ENCODE measurements at regions not wholly inside any gene's neighbourhood (a gene's known extent, or its start where the extent isn't known, plus 50 kb on each side); places are given as distances from the start of the nearest gene placed in this dataset.

DNA sequence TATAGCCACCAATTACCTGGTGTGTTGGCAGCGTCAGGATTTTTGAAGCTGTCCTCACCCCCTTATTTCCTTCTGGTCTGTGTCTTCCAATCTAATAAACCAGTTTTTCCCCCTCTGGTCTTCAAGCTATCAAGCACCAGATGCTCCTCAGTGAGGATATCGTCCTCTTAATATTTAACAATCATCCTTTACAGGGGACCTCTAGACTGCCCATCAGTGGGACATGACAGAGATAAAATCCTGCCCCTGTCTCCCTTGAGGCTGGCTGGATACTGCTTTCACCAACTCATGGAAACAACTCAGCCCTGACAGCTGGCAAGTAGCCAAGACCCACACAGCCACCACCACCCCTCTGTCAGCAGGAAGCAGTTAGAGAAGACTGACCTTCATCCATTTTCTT, 421.0 kb upstream of the API5 start:
- H3K4me3 ChIP-seq: no peak overlapping the region
- no peak for DNase-seq (ENCODE audit: low spot score in 2 of 2)
- H3K4me1 ChIP-seq: no peaks in the 10 kb centered on the region
- no peaks in the 10 kb centered on the region for H3K27me3 ChIP-seq
- intact Hi-C loops (cut with DNase I; ENCODE audit: low total_unique reads): no loop called here
- no peaks in the 10 kb centered on the region for H3K36me3 ChIP-seq
- no peak for TF ChIP-seq POLR2A (IDR thresholded peaks at IDR 0.05)
- no peak for TF ChIP-seq POLR2AphosphoS5 (IDR thresholded peaks at IDR 0.05)
- TF ChIP-seq, protein P1, sequence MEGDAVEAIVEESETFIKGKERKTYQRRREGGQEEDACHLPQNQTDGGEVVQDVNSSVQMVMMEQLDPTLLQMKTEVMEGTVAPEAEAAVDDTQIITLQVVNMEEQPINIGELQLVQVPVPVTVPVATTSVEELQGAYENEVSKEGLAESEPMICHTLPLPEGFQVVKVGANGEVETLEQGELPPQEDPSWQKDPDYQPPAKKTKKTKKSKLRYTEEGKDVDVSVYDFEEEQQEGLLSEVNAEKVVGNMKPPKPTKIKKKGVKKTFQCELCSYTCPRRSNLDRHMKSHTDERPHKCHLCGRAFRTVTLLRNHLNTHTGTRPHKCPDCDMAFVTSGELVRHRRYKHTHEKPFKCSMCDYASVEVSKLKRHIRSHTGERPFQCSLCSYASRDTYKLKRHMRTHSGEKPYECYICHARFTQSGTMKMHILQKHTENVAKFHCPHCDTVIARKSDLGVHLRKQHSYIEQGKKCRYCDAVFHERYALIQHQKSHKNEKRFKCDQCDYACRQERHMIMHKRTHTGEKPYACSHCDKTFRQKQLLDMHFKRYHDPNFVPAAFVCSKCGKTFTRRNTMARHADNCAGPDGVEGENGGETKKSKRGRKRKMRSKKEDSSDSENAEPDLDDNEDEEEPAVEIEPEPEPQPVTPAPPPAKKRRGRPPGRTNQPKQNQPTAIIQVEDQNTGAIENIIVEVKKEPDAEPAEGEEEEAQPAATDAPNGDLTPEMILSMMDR (IDR thresholded peaks at IDR 0.05): no peak
- H3K9me3 ChIP-seq: no peaks in the 10 kb centered on the region
- H3K27ac ChIP-seq: no peak overlapping the region

DNA sequence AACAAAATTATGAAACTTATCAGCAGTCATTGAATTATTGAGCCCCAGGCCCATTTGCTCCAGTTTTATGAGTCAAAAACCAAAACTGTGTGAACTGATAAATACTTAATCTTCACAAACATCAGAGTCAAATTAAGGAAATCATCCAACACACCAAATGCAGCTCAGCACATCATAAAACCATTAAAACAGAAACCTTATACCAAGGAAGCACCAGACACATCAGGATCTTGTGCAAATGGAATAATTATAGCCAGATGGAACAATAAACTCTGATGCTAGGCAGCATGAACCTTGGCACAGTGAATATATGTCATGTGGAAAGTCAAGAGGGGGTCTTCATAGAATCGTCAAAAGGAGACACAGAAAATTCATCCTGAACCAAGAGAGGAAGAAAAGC, 410.7 kb upstream of the API5 start:
- Histone ChIP-seq H3K27me3 (no peaks in the 10 kb centered on the region), H3K9me3 (no peaks in the 10 kb centered on the region), H3K36me3 (no peaks in the 10 kb centered on the region), H3K4me1 (no peaks in the 10 kb centered on the region), H3K4me3 (no peak overlapping the region), H3K27ac (no peak overlapping the region)
- intact Hi-C loops (cut with DNase I; ENCODE audit: low total_unique reads): no loop called here
- no peak for DNase-seq (ENCODE audit: low spot score in 2 of 2)
- TF ChIP-seq, protein P1 (IDR thresholded peaks at IDR 0.05): no peak
- no peak for TF ChIP-seq POLR2AphosphoS5 (IDR thresholded peaks at IDR 0.05)

DNA sequence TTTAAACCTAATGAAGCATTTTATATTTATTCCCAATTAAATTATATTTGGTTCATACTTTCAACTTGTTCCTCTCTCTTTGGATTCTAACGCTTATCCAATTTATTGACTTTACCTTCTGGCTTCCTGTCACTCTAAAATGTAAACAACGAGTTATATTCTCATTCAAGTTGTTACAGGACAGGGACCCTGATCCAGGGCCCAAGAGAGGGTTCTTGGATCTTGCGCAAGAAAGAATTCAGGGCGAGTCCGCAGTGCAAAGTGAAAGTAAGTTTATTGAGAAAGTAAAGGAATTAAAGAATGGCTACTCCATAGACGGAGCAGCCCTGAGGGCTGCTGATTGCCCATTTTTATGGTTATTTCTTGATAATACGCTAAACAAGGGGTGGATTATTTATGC, 405.6 kb upstream of the API5 start:
- H3K27me3 ChIP-seq: no peaks in the 10 kb centered on the region
- H3K4me3 ChIP-seq: peak overlapping the region in 2 of 3 donors; percentile 6 to 32
- TF ChIP-seq POLR2AphosphoS5 (IDR thresholded peaks at IDR 0.05): no peak
- TF ChIP-seq, protein P1 (IDR thresholded peaks at IDR 0.05): no peak
- TF ChIP-seq POLR2A (IDR thresholded peaks at IDR 0.05): no peak
- no peak for DNase-seq (ENCODE audit: low spot score in 2 of 2)
- no peaks in the 10 kb centered on the region for H3K4me1 ChIP-seq
- intact Hi-C loops (cut with DNase I; ENCODE audit: low total_unique reads): no loop called here
- no peak overlapping the region for H3K27ac ChIP-seq
- H3K9me3 ChIP-seq: peaks cover 0 to 8% of the 10 kb centered on the region in 2 donors
- H3K36me3 ChIP-seq: no peaks in the 10 kb centered on the region

DNA sequence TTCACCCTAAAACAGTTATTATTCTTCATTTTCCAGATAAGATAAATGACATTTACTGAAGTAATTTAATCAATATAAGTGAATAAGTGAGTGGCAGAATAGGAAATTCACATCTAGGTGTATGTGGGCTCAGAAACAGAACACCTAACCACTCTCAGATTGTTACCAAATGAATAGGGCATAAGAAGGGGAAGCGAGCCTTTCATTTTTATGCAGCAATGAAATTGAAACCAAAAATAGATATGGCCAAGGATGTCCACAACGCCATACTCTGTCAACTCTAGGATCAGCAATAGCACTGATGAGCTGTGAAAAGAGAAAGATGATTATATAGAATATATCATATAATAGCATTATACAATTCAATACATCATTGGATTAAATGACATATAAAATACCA, 398.1 kb upstream of the API5 start:
- no peak overlapping the region for H3K4me3 ChIP-seq
- DNase-seq (ENCODE audit: low spot score in 2 of 2): no peak
- TF ChIP-seq, protein P1 (IDR thresholded peaks at IDR 0.05): no peak
- TF ChIP-seq POLR2AphosphoS5 (IDR thresholded peaks at IDR 0.05): no peak
- TF ChIP-seq POLR2A (IDR thresholded peaks at IDR 0.05): no peak
- intact Hi-C loops (cut with DNase I; ENCODE audit: low total_unique reads): no loop called here
- no peaks in the 10 kb centered on the region for H3K4me1 ChIP-seq
- H3K27ac ChIP-seq: no peak overlapping the region
- H3K36me3 ChIP-seq: no peaks in the 10 kb centered on the region
- H3K27me3 ChIP-seq: no peaks in the 10 kb centered on the region
- peaks cover 0 to 33% of the 10 kb centered on the region in 2 donors for H3K9me3 ChIP-seq

DNA sequence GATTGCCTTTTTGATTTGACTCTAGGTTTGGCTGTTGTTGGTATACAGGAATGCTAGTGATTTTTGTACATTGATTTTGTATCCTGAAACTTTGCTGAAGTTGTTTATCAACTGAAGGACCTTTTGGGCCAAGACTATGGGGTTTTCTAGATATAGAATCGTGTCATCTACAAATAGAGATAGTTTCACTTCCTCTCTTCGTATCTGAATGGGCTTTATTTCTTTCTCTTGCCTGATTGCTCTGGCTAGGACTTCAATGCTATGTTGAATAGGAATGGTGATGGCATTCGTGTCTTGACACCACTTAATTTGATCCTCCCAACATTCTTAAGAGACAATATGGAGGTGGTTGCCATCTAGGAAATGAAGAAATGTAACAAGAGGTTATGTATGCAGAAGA, 388.1 kb upstream of the API5 start:
- Histone ChIP-seq H3K9me3 (peaks cover 0 to 5% of the 10 kb centered on the region in 2 donors), H3K4me1 (no peaks in the 10 kb centered on the region), H3K27me3 (no peaks in the 10 kb centered on the region), H3K27ac (no peak overlapping the region), H3K4me3 (no peak overlapping the region), H3K36me3 (no peaks in the 10 kb centered on the region)
- intact Hi-C loops (cut with DNase I; ENCODE audit: low total_unique reads): no loop called here
- no peak for TF ChIP-seq POLR2AphosphoS5 (IDR thresholded peaks at IDR 0.05)
- TF ChIP-seq, protein P1 (IDR thresholded peaks at IDR 0.05): no peak
- DNase-seq (ENCODE audit: low spot score in 2 of 2): no peak
